ENCODE measurements at regions not wholly inside any gene's neighbourhood (a gene's known extent, or its start where the extent isn't known, plus 50 kb on each side); places are given as distances from the start of the nearest gene placed in this dataset.

DNA sequence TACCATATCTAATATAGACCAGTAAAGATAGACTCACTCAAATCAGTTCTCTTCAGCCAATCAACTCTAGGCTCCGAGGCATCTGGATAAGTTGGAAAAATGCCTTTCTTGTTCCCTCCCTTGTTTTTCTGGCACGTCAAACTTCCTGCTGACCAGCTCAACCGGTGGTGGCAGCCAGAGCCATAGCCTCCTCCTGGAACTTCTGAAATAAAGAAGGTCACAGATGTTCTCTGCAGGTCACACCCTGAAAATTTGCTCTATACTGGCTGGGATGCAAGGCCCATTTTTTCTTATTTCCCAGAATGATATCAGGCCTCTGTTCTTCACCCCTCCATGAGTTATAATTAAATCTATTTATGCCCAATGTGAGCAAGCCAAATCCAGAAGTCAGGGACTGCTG is 81.9 kb downstream of the BMP4 start:
- intact Hi-C loops (cut with micrococcal nuclease; ENCODE audit: unreplicated experiment), result no loop called here
- H4K20me1 ChIP-seq (ENCODE audit: insufficient read depth), result no peaks in the 10 kb centered on the region
- no peak for DNase-seq
- no peaks in the 10 kb centered on the region for H3F3A ChIP-seq (ENCODE audit: insufficient read depth, low read depth)
- H3K27ac ChIP-seq, result no peak overlapping the region
- H3K9me2 ChIP-seq (ENCODE audit: insufficient read depth), result no peaks in the 10 kb centered on the region
- CTCF ChIA-PET, result no interaction called here
- H3K4me2 ChIP-seq, result no peak overlapping the region
- BruUV-seq (replicated peaks), result no TSS peak
- no peaks in the 10 kb centered on the region for H3K9me3 ChIP-seq (ENCODE audit: insufficient read depth, low read depth)
- no peaks in the 10 kb centered on the region for H3K27me3 ChIP-seq (ENCODE audit: insufficient read depth, low read depth)
- POLR2A ChIA-PET (ENCODE audit: unreplicated experiment), result no interaction called here
- no peaks in the 10 kb centered on the region for H3K79me2 ChIP-seq (ENCODE audit: low read depth)
- H3K4me1 ChIP-seq (replicated peaks; ENCODE audit: insufficient read depth), result no peaks in the 10 kb centered on the region
- TF ChIP-seq, protein P1, sequence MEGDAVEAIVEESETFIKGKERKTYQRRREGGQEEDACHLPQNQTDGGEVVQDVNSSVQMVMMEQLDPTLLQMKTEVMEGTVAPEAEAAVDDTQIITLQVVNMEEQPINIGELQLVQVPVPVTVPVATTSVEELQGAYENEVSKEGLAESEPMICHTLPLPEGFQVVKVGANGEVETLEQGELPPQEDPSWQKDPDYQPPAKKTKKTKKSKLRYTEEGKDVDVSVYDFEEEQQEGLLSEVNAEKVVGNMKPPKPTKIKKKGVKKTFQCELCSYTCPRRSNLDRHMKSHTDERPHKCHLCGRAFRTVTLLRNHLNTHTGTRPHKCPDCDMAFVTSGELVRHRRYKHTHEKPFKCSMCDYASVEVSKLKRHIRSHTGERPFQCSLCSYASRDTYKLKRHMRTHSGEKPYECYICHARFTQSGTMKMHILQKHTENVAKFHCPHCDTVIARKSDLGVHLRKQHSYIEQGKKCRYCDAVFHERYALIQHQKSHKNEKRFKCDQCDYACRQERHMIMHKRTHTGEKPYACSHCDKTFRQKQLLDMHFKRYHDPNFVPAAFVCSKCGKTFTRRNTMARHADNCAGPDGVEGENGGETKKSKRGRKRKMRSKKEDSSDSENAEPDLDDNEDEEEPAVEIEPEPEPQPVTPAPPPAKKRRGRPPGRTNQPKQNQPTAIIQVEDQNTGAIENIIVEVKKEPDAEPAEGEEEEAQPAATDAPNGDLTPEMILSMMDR (conservative IDR thresholded peaks at IDR 0.05), result no peak
- no peak for TF ChIP-seq EZH2 (IDR thresholded peaks at IDR 0.05; ENCODE audit: low read depth)
- H2AFZ ChIP-seq, result no peak overlapping the region
- no peaks in the 10 kb centered on the region for H3K36me3 ChIP-seq (ENCODE audit: low read depth)
- H3K4me3 ChIP-seq, result no peak overlapping the region

DNA sequence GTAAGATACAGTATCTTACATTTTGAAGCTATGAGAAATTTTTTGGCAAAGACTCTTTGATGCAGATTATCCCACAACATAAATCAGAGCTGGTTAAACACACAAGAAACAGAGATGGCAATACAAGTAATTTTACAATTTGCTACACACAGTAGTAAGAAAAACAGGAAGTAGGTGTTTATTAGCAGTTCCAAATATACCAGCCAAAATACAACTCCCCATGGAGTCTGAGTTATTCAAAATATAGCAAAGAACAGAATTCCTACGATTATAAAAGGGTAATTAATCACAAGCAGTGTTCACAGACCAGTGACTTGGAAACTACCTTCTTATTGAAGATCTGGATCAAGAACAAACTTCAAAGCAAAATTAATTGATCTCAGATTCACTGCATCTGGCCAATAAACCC is 83.9 kb downstream of the BMP4 start:
- Histone ChIP-seq H3F3A (ENCODE audit: insufficient read depth, low read depth) (no peaks in the 10 kb centered on the region), H3K27ac (no peak overlapping the region), H3K27me3 (ENCODE audit: insufficient read depth, low read depth) (no peaks in the 10 kb centered on the region), H3K9me2 (ENCODE audit: insufficient read depth) (no peaks in the 10 kb centered on the region), H3K79me2 (ENCODE audit: low read depth) (no peaks in the 10 kb centered on the region), H3K4me3 (no peak overlapping the region), H3K36me3 (ENCODE audit: low read depth) (no peaks in the 10 kb centered on the region), H3K9me3 (ENCODE audit: insufficient read depth, low read depth) (no peaks in the 10 kb centered on the region), H2AFZ (no peak overlapping the region), H4K20me1 (ENCODE audit: insufficient read depth) (no peaks in the 10 kb centered on the region), H3K4me2 (no peak overlapping the region), H3K4me1 (replicated peaks; ENCODE audit: insufficient read depth) (no peaks in the 10 kb centered on the region)
- TF ChIP-seq EZH2 (IDR thresholded peaks at IDR 0.05; ENCODE audit: low read depth), result no peak
- TF ChIP-seq, protein P1 (conservative IDR thresholded peaks at IDR 0.05), result no peak
- POLR2A ChIA-PET (ENCODE audit: unreplicated experiment), result no interaction called here
- CTCF ChIA-PET, result no interaction called here
- no peak for DNase-seq
- no TSS peak for BruUV-seq (replicated peaks)
- intact Hi-C loops (cut with micrococcal nuclease; ENCODE audit: unreplicated experiment), result no loop called here

DNA sequence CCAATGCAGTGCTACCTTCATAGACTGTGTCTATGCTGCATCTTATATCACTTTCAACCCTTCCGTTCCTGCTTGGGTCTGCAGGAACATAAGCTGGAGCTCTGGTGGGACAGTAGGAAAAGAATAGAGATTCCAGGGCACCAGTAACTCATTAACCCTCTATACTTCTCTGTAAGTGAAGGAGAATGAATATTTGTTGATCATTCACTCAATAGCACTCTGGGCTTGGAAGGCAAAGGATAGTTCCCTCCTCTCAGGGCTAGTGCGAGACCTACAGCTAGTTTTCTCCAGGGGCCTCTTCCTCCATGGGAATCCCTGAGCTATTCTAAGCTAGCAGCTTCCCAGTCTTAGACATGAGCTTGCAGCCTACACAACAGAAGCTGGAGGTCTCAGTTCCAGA is 84.7 kb downstream of the BMP4 start:
- no peak for DNase-seq
- no peaks in the 10 kb centered on the region for H3K9me3 ChIP-seq (ENCODE audit: insufficient read depth, low read depth)
- TF ChIP-seq, protein P1 (conservative IDR thresholded peaks at IDR 0.05), result no peak
- TF ChIP-seq EZH2 (IDR thresholded peaks at IDR 0.05; ENCODE audit: low read depth), result no peak
- H4K20me1 ChIP-seq (ENCODE audit: insufficient read depth), result no peaks in the 10 kb centered on the region
- ChIA-PET CTCF (no interaction called here), POLR2A (ENCODE audit: unreplicated experiment) (no interaction called here)
- H3K27ac ChIP-seq, result no peak overlapping the region
- no peaks in the 10 kb centered on the region for H3K36me3 ChIP-seq (ENCODE audit: low read depth)
- no TSS peak for BruUV-seq (replicated peaks)
- H3K4me3 ChIP-seq, result no peak overlapping the region
- no peaks in the 10 kb centered on the region for H3K9me2 ChIP-seq (ENCODE audit: insufficient read depth)
- H3K4me1 ChIP-seq (replicated peaks; ENCODE audit: insufficient read depth), result no peaks in the 10 kb centered on the region
- no peak overlapping the region for H3K4me2 ChIP-seq
- intact Hi-C loops (cut with micrococcal nuclease; ENCODE audit: unreplicated experiment), result no loop called here
- H3F3A ChIP-seq (ENCODE audit: insufficient read depth, low read depth), result no peaks in the 10 kb centered on the region
- no peaks in the 10 kb centered on the region for H3K79me2 ChIP-seq (ENCODE audit: low read depth)
- H2AFZ ChIP-seq, result no peak overlapping the region
- no peaks in the 10 kb centered on the region for H3K27me3 ChIP-seq (ENCODE audit: insufficient read depth, low read depth)
